GM10266 (cell line): ENCODE measurements at regions not wholly inside any gene's neighbourhood (a gene's known extent, or its start where the extent isn't known, plus 50 kb on each side); places are given as distances from the start of the nearest gene placed in this dataset.

Experiments used
- DNase-seq: peaks from one replicate; pipeline ENCODE4 v3.0.0; 2012; ENCODE audit errors: extremely low spot score
- TF ChIP-seq, protein P1 (sequence below): IDR thresholded peaks from 2 replicates; pipeline ENCODE4 v1.5.1; 2012; ENCODE audit warnings: mild to moderate bottlenecking, low read depth; ENCODE audit not compliant: control insufficient read depth, insufficient read depth; ENCODE audit errors: missing control alignments

DNA sequence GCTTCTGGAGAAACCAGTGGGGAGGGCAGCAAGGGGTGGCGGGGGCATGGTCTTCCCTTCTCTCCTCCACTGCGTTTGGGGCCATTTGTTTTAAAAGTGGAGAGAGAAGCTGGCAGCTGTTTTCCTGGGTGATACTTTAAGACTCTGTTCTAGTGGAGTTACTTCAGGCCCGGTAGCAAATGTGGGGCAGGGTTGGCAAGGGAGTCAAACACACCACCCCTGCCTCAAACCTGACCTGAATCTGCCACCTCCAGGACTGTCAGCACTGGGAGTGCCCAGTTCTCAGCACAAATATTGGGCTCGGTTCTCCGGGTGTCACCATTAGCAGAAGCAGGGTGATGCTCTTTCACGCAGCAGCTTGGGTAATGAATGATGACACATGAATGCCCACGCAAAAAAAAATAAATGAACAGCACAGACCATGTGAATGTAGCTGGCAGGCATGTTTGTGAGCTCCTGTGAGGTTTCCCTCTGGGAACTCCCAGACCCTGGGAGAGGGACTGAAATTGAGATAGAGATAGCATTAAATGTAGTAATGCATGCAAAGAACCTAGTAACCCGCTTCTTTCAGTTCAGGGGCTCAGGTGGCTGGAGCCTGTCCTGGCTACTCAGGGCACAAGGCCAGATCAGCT is 424.0 kb downstream of the MCTP2 start:
- TF ChIP-seq, protein P1, sequence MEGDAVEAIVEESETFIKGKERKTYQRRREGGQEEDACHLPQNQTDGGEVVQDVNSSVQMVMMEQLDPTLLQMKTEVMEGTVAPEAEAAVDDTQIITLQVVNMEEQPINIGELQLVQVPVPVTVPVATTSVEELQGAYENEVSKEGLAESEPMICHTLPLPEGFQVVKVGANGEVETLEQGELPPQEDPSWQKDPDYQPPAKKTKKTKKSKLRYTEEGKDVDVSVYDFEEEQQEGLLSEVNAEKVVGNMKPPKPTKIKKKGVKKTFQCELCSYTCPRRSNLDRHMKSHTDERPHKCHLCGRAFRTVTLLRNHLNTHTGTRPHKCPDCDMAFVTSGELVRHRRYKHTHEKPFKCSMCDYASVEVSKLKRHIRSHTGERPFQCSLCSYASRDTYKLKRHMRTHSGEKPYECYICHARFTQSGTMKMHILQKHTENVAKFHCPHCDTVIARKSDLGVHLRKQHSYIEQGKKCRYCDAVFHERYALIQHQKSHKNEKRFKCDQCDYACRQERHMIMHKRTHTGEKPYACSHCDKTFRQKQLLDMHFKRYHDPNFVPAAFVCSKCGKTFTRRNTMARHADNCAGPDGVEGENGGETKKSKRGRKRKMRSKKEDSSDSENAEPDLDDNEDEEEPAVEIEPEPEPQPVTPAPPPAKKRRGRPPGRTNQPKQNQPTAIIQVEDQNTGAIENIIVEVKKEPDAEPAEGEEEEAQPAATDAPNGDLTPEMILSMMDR, result no peak
- no peak for DNase-seq

DNA sequence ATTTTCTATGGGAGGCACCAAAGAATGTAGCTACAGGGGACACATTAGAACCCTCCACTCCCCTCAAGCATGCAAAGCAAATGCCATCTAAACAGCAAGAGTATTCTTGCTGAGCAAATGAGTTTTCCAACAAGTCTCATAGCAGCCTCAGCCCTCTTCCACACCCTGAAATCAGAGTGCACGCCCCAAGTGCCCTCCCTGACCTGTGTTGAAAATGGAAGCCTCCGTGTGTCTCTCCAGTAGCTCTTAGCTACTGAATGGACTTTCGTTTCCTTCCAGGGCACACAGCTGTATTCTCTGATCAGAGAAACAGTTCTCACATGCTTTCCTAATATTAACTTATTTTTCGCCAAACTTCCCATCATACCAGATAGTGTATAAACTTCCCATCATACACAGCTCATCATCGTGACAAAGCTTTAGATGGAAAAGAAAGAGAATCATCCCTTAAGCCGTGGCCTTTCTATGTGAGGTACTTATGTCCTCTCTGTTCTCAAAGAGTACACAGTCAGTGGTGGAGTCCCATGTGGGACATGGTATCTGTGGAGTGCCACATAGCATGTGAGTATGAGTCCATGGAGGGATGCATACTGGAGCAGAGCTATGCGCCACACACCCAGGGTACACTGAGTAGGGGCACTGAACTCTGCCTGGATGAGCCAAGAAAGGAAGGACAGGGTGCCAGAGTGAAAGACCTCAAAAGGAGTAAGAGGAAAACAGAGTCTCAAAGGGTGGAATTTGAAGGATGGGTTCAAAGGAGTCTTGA is 434.5 kb downstream of the MCTP2 start:
- TF ChIP-seq, protein P1, result no peak
- no peak for DNase-seq

DNA sequence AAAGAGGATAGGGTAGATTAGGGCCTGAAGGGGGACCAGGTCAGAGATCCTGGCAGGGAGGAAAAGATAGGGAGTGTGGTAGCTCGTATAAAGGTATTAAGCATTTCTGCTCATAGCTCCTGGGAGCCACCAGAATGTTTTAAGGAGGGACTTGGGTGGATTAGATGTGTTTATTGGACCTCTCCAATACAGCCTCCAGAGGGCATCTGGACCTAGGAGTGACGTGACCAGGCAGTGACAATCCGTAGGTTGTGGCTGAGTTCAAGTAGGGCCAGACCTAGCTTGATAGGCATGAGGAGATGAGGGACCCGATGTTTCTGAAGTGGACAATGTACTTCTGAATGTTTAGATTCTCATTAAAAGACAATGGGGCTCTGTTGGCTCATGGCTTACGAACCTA is 435.2 kb downstream of the MCTP2 start:
- no peak for DNase-seq
- TF ChIP-seq, protein P1, result no peak

DNA sequence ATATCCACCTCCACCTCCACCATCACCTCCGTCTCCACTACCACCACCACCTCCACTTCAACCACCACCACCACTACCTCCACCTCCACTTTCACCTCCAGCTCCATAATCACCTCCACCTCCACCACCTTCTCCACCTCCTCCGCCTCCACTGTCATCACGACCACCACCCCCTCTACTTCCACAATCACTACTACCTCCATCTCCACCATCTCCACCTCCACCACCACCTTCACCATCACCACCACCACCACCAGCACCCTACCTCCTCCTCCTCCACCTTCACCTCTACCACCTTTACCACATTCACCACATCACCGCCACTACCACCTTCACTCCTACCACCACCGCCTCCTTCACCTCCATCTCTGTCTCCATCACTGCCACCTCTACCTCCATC is 435.7 kb downstream of the MCTP2 start:
- TF ChIP-seq, protein P1, result no peak
- no peak for DNase-seq

DNA sequence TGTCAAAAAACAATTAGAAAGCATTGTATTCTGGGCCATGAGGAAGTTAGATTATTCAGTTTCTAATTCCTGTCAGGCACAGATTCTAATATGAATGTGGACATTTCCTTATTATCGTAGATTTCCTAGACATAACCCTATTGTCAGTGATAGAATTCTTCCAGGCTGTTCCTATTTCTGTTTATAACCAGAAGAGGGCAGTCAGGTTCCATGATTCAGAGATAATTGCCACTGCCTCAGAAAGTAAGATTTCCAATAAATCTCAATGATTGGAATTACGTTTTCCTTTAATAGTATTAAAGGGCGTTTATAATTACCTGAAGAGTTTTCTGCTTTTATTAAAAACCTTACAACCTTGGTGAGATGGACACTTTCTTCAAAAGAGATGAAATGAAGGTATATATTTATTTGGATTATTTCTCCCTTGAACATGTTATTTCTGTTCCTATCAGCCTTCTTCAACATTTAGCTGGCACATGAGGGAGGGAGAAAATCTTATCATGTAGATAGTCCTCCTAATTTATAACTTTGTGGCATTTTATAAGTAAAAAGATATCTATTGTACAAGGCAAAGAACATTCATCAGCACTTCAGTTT is 439.2 kb downstream of the MCTP2 start:
- DNase-seq, result peak; percentile 23
- TF ChIP-seq, protein P1, result peak; percentile 52

DNA sequence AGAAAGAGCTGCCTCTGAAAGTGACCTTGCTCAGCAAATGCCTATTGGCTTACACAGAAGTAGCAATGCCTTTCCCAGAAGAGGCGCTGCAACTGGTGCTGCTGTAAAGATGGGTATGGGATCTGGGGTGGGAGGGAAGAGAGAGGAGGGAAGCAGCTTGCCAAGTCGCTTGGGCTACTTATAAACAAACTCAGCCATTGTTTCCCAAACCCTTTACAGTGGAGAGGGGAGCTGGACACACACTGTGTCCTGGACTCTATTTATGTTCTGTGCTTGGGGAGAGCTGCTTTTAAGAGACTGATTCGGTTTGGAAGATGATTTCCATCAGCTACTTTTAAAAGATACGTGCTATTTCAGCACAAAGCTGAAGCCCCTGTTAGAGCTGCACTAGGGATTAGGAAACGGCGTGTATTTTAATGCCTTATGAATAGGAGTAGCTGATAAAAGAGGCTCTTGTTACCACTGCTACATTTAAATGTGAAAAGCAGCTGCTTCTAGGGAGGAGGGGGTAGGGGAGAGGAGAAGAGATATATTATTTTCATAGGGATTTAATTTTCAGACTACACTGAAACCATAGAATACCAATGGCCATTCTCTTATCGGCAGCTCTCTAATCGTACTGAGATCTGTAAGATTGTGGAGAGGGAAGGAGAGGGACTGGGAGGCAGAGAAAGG is 440.6 kb downstream of the MCTP2 start:
- TF ChIP-seq, protein P1, result no peak
- no peak for DNase-seq
